ENCODE measurements at regions not wholly inside any gene's neighbourhood (a gene's known extent, or its start where the extent isn't known, plus 50 kb on each side); places are given as distances from the start of the nearest gene placed in this dataset.

DNA sequence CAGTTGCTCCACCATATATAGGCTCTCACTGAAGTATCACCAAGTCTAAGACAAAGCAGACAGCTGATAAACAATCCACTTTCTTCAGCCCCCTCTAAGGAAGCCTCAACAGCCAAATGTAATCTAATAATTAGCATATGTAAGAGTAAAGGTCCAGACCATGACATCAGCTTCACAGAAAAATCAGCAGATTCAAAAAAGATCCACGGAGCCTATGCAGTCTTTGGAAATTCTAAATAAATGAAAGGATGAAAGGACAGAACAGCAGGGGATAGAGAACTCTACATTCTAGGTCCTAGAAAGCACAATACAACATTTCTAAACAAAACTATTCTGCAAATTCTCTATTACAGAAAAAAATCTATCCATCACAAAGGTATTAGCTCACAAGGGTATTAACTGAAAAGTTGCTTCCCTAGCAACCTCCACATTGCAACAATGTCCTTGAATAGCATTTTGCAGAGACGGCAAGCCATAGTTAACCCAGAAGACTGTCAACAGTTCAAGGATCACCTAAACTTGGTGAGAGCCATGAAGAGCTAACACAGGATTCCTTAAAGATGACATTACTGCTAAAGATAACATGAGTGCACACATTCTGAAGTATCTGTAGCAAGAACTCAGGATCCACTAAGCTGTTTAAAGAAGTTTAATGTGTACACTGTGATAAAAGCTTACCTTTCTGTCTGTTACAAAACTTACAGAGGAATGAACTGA lies 74.3 kb downstream of the SIPA1L2 start:
- TF ChIP-seq, protein P1, sequence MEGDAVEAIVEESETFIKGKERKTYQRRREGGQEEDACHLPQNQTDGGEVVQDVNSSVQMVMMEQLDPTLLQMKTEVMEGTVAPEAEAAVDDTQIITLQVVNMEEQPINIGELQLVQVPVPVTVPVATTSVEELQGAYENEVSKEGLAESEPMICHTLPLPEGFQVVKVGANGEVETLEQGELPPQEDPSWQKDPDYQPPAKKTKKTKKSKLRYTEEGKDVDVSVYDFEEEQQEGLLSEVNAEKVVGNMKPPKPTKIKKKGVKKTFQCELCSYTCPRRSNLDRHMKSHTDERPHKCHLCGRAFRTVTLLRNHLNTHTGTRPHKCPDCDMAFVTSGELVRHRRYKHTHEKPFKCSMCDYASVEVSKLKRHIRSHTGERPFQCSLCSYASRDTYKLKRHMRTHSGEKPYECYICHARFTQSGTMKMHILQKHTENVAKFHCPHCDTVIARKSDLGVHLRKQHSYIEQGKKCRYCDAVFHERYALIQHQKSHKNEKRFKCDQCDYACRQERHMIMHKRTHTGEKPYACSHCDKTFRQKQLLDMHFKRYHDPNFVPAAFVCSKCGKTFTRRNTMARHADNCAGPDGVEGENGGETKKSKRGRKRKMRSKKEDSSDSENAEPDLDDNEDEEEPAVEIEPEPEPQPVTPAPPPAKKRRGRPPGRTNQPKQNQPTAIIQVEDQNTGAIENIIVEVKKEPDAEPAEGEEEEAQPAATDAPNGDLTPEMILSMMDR (IDR thresholded peaks at IDR 0.05): no peak
- TF ChIP-seq POLR2AphosphoS5 (IDR thresholded peaks at IDR 0.05) (no peak), POLR2A (IDR thresholded peaks at IDR 0.05) (no peak), EP300 (IDR thresholded peaks at IDR 0.05) (no peak)
